ENCODE measurements at regions not wholly inside any gene's neighbourhood (a gene's known extent, or its start where the extent isn't known, plus 50 kb on each side); places are given as distances from the start of the nearest gene placed in this dataset.

- TF ChIP-seq CTCF (IDR thresholded peaks at IDR 0.05) (no peak), POLR2A (IDR thresholded peaks at IDR 0.05) (no peak)
Observed at GRCh38 chr3:116946376-116946775, 236.8 kb downstream of the TUSC7 start.

All from thyroid gland (tissue), 4 donors.